ENCODE measurements at regions not wholly inside any gene's neighbourhood (a gene's known extent, or its start where the extent isn't known, plus 50 kb on each side); places are given as distances from the start of the nearest gene placed in this dataset.
"Not testable (repeated sequence)": the region's sequence is repeated elsewhere in the genome, so short reads cannot be mapped to it uniquely, and the experiment has no call there.

- H3K27me3 ChIP-seq (ENCODE audit: control insufficient read depth, insufficient read depth, low read length); H3K27ac ChIP-seq (ENCODE audit: low read length); H3K4me3 ChIP-seq (ENCODE audit: low read length); H3K4me1 ChIP-seq (ENCODE audit: control insufficient read depth, insufficient read depth, low read length); DNase-seq (ENCODE audit: low read depth, low spot score); H3K36me3 ChIP-seq (ENCODE audit: control insufficient read depth, insufficient read depth, low read length); H3K9me3 ChIP-seq (ENCODE audit: control insufficient read depth, insufficient read depth, low read length): not testable (repeated sequence)
- no CpG with 5 or more reads among the region's 3 CpGs for WGBS (ENCODE audit: insufficient coverage, insufficient read length)
Observed at GRCh38 chr1:65577982-65578381, 157.5 kb downstream of the LEPR start.

- no CpG with 5 or more reads among the region's 2 CpGs for WGBS (ENCODE audit: insufficient coverage, insufficient read length)
Observed at GRCh38 chr1:65581119-65581518, 160.7 kb downstream of the LEPR start.

GRCh38 chr1:65584399-65584798 lies 163.9 kb downstream of the LEPR start:
- Histone ChIP-seq H3K9me3 (ENCODE audit: control insufficient read depth, insufficient read depth, low read length) (no peaks in the 10 kb centered on the region), H3K27ac (ENCODE audit: low read length) (no peak overlapping the region), H3K36me3 (ENCODE audit: control insufficient read depth, insufficient read depth, low read length) (no peaks in the 10 kb centered on the region), H3K4me1 (ENCODE audit: control insufficient read depth, insufficient read depth, low read length) (no peaks in the 10 kb centered on the region), H3K4me3 (ENCODE audit: low read length) (no peak overlapping the region), H3K27me3 (ENCODE audit: control insufficient read depth, insufficient read depth, low read length) (no peaks in the 10 kb centered on the region)
- DNase-seq (ENCODE audit: low read depth, low spot score): no peak
- no CpG with 5 or more reads among the region's 2 CpGs for WGBS (ENCODE audit: insufficient coverage, insufficient read length)

More at GRCh38 chr1:65581119-65581518, 160.7 kb downstream of the LEPR start:
- H3K36me3 ChIP-seq (ENCODE audit: control insufficient read depth, insufficient read depth, low read length): no peaks in the 10 kb centered on the region
- no peaks in the 10 kb centered on the region for H3K4me1 ChIP-seq (ENCODE audit: control insufficient read depth, insufficient read depth, low read length)
- H3K4me3 ChIP-seq (ENCODE audit: low read length): no peak overlapping the region
- DNase-seq (ENCODE audit: low read depth, low spot score): no peak
- H3K27me3 ChIP-seq (ENCODE audit: control insufficient read depth, insufficient read depth, low read length): no peaks in the 10 kb centered on the region
- H3K27ac ChIP-seq (ENCODE audit: low read length): no peak overlapping the region
- H3K9me3 ChIP-seq (ENCODE audit: control insufficient read depth, insufficient read depth, low read length): no peaks in the 10 kb centered on the region

GRCh38 chr1:65590279-65590678 lies 169.8 kb downstream of the LEPR start:
- no peak for DNase-seq (ENCODE audit: low read depth, low spot score)
- no peaks in the 10 kb centered on the region for H3K9me3 ChIP-seq (ENCODE audit: control insufficient read depth, insufficient read depth, low read length)
- WGBS (ENCODE audit: insufficient coverage, insufficient read length): no CpG with 5 or more reads among the region's 2 CpGs
- no peak overlapping the region for H3K4me3 ChIP-seq (ENCODE audit: low read length)
- H3K27me3 ChIP-seq (ENCODE audit: control insufficient read depth, insufficient read depth, low read length): no peaks in the 10 kb centered on the region
- no peaks in the 10 kb centered on the region for H3K36me3 ChIP-seq (ENCODE audit: control insufficient read depth, insufficient read depth, low read length)
- no peaks in the 10 kb centered on the region for H3K4me1 ChIP-seq (ENCODE audit: control insufficient read depth, insufficient read depth, low read length)
- no peak overlapping the region for H3K27ac ChIP-seq (ENCODE audit: low read length)

GRCh38 chr1:65593516-65593915 lies 173.0 kb downstream of the LEPR start:
- H3K27ac ChIP-seq (ENCODE audit: low read length): no peak overlapping the region
- no peaks in the 10 kb centered on the region for H3K9me3 ChIP-seq (ENCODE audit: control insufficient read depth, insufficient read depth, low read length)
- no peaks in the 10 kb centered on the region for H3K27me3 ChIP-seq (ENCODE audit: control insufficient read depth, insufficient read depth, low read length)
- no peak for DNase-seq (ENCODE audit: low read depth, low spot score)
- H3K36me3 ChIP-seq (ENCODE audit: control insufficient read depth, insufficient read depth, low read length): no peaks in the 10 kb centered on the region
- no peaks in the 10 kb centered on the region for H3K4me1 ChIP-seq (ENCODE audit: control insufficient read depth, insufficient read depth, low read length)
- no peak overlapping the region for H3K4me3 ChIP-seq (ENCODE audit: low read length)
- no CpG with 5 or more reads among the region's 2 CpGs for WGBS (ENCODE audit: insufficient coverage, insufficient read length)

GRCh38 chr1:65595724-65596123 lies 175.3 kb downstream of the LEPR start:
- H3K4me3 ChIP-seq (ENCODE audit: low read length): no peak overlapping the region
- no peaks in the 10 kb centered on the region for H3K9me3 ChIP-seq (ENCODE audit: control insufficient read depth, insufficient read depth, low read length)
- no peak overlapping the region for H3K27ac ChIP-seq (ENCODE audit: low read length)
- no peaks in the 10 kb centered on the region for H3K4me1 ChIP-seq (ENCODE audit: control insufficient read depth, insufficient read depth, low read length)
- no peaks in the 10 kb centered on the region for H3K36me3 ChIP-seq (ENCODE audit: control insufficient read depth, insufficient read depth, low read length)
- no peaks in the 10 kb centered on the region for H3K27me3 ChIP-seq (ENCODE audit: control insufficient read depth, insufficient read depth, low read length)
- WGBS (ENCODE audit: insufficient coverage, insufficient read length): no CpG with 5 or more reads among the region's 2 CpGs
- DNase-seq (ENCODE audit: low read depth, low spot score): no peak

- no peaks in the 10 kb centered on the region for H3K36me3 ChIP-seq (ENCODE audit: control insufficient read depth, insufficient read depth, low read length)
- H3K27ac ChIP-seq (ENCODE audit: low read length): no peak overlapping the region
- WGBS (ENCODE audit: insufficient coverage, insufficient read length): no CpG with 5 or more reads among the region's 2 CpGs
- DNase-seq (ENCODE audit: low read depth, low spot score): no peak
- H3K4me3 ChIP-seq (ENCODE audit: low read length): no peak overlapping the region
- H3K4me1 ChIP-seq (ENCODE audit: control insufficient read depth, insufficient read depth, low read length): no peaks in the 10 kb centered on the region
- H3K27me3 ChIP-seq (ENCODE audit: control insufficient read depth, insufficient read depth, low read length): no peaks in the 10 kb centered on the region
- no peaks in the 10 kb centered on the region for H3K9me3 ChIP-seq (ENCODE audit: control insufficient read depth, insufficient read depth, low read length)
Observed at GRCh38 chr1:65596768-65597167, 176.3 kb downstream of the LEPR start.

- Histone ChIP-seq H3K36me3 (ENCODE audit: control insufficient read depth, insufficient read depth, low read length) (no peaks in the 10 kb centered on the region), H3K4me1 (ENCODE audit: control insufficient read depth, insufficient read depth, low read length) (no peaks in the 10 kb centered on the region), H3K9me3 (ENCODE audit: control insufficient read depth, insufficient read depth, low read length) (no peaks in the 10 kb centered on the region), H3K27ac (ENCODE audit: low read length) (no peak overlapping the region), H3K27me3 (ENCODE audit: control insufficient read depth, insufficient read depth, low read length) (no peaks in the 10 kb centered on the region), H3K4me3 (ENCODE audit: low read length) (no peak overlapping the region)
- no CpG with 5 or more reads among the region's 1 CpG for WGBS (ENCODE audit: insufficient coverage, insufficient read length)
- no peak for DNase-seq (ENCODE audit: low read depth, low spot score)
Observed at GRCh38 chr1:65605621-65606020, 185.2 kb downstream of the LEPR start.

GRCh38 chr1:65606426-65606825 lies 186.0 kb downstream of the LEPR start:
- no peak overlapping the region for H3K4me3 ChIP-seq (ENCODE audit: low read length)
- H3K9me3 ChIP-seq (ENCODE audit: control insufficient read depth, insufficient read depth, low read length): no peaks in the 10 kb centered on the region
- DNase-seq (ENCODE audit: low read depth, low spot score): no peak
- no CpG with 5 or more reads among the region's 3 CpGs for WGBS (ENCODE audit: insufficient coverage, insufficient read length)
- H3K36me3 ChIP-seq (ENCODE audit: control insufficient read depth, insufficient read depth, low read length): no peaks in the 10 kb centered on the region
- no peaks in the 10 kb centered on the region for H3K27me3 ChIP-seq (ENCODE audit: control insufficient read depth, insufficient read depth, low read length)
- no peaks in the 10 kb centered on the region for H3K4me1 ChIP-seq (ENCODE audit: control insufficient read depth, insufficient read depth, low read length)
- no peak overlapping the region for H3K27ac ChIP-seq (ENCODE audit: low read length)

- no peaks in the 10 kb centered on the region for H3K4me1 ChIP-seq (ENCODE audit: control insufficient read depth, insufficient read depth, low read length)
- no peak overlapping the region for H3K4me3 ChIP-seq (ENCODE audit: low read length)
- no peak for DNase-seq (ENCODE audit: low read depth, low spot score)
- no peaks in the 10 kb centered on the region for H3K27me3 ChIP-seq (ENCODE audit: control insufficient read depth, insufficient read depth, low read length)
- H3K27ac ChIP-seq (ENCODE audit: low read length): no peak overlapping the region
- no CpG with 5 or more reads among the region's 2 CpGs for WGBS (ENCODE audit: insufficient coverage, insufficient read length)
- no peaks in the 10 kb centered on the region for H3K9me3 ChIP-seq (ENCODE audit: control insufficient read depth, insufficient read depth, low read length)
- no peaks in the 10 kb centered on the region for H3K36me3 ChIP-seq (ENCODE audit: control insufficient read depth, insufficient read depth, low read length)
Observed at GRCh38 chr1:65613884-65614283, 178.8 kb upstream of the PDE4B start.

GRCh38 chr1:65615859-65616258 lies 176.8 kb upstream of the PDE4B start:
- WGBS (ENCODE audit: insufficient coverage, insufficient read length): no CpG with 5 or more reads among the region's 2 CpGs
- no peak overlapping the region for H3K27ac ChIP-seq (ENCODE audit: low read length)
- no peaks in the 10 kb centered on the region for H3K4me1 ChIP-seq (ENCODE audit: control insufficient read depth, insufficient read depth, low read length)
- DNase-seq (ENCODE audit: low read depth, low spot score): no peak
- no peaks in the 10 kb centered on the region for H3K9me3 ChIP-seq (ENCODE audit: control insufficient read depth, insufficient read depth, low read length)
- H3K27me3 ChIP-seq (ENCODE audit: control insufficient read depth, insufficient read depth, low read length): no peaks in the 10 kb centered on the region
- H3K4me3 ChIP-seq (ENCODE audit: low read length): no peak overlapping the region
- H3K36me3 ChIP-seq (ENCODE audit: control insufficient read depth, insufficient read depth, low read length): no peaks in the 10 kb centered on the region

Data from iPS DF 6.9 (cell line).